Epithelial cell of prostate (primary cell): ENCODE measurements at regions not wholly inside any gene's neighbourhood (a gene's known extent, or its start where the extent isn't known, plus 50 kb on each side); places are given as distances from the start of the nearest gene placed in this dataset.
"Not testable (repeated sequence)": the region's sequence is repeated elsewhere in the genome, so short reads cannot be mapped to it uniquely, and the experiment has no call there.

Source experiments
- DNase-seq: peaks from one replicate; pipeline ENCODE4 v3.0.0-alpha.2; 2011; ENCODE audit warnings: low read depth, low spot score
- H3K27ac ChIP-seq: fragments of 450-650 bp; 2 replicates; pipeline ENCODE4 v1.5.1; 2017; ENCODE audit warnings: mild to moderate bottlenecking

- no peak for DNase-seq
Measured at GRCh38 chr5:53399926-53400697, 80.3 kb upstream of the FST start.

GRCh38 chr5:53403291-53403690 is 77.1 kb upstream of the FST start:
- H3K27ac ChIP-seq: no peak overlapping the region

More at GRCh38 chr5:53399926-53400697, 80.3 kb upstream of the FST start:
- H3K27ac ChIP-seq: no peak overlapping the region

GRCh38 chr5:53403758-53404157 is 76.7 kb upstream of the FST start:
- DNase-seq: no peak
- no peak overlapping the region for H3K27ac ChIP-seq

More at GRCh38 chr5:53403291-53403690, 77.1 kb upstream of the FST start:
- DNase-seq: no peak

- H3K27ac ChIP-seq: no peak overlapping the region
- DNase-seq: no peak
Measured at GRCh38 chr5:53405396-53405795, 75.0 kb upstream of the FST start.

GRCh38 chr5:53406630-53407316 is 73.7 kb upstream of the FST start:
- peak overlapping the region; percentile 82 for H3K27ac ChIP-seq
- DNase-seq: peak; percentile 62

GRCh38 chr5:53407373-53407772 is 73.1 kb upstream of the FST start:
- DNase-seq: no peak
- H3K27ac ChIP-seq: peak overlapping the region; percentile 82

GRCh38 chr5:53411388-53411787 is 69.0 kb upstream of the FST start:
- no peak for DNase-seq
- H3K27ac ChIP-seq: no peak overlapping the region

- H3K27ac ChIP-seq: not testable (repeated sequence)
Measured at GRCh38 chr5:53412499-53412898, 67.9 kb upstream of the FST start.

GRCh38 chr5:53416144-53416738 is 64.2 kb upstream of the FST start:
- H3K27ac ChIP-seq: peak overlapping the region; percentile 99
- DNase-seq: no peak

More at GRCh38 chr5:53412499-53412898, 67.9 kb upstream of the FST start:
- not testable (repeated sequence) for DNase-seq

GRCh38 chr5:53418409-53418808 is 62.0 kb upstream of the FST start:
- DNase-seq: no peak
- peak overlapping the region; percentile 99 for H3K27ac ChIP-seq

- DNase-seq: peak; percentile 95
- peak overlapping the region; percentile 99 for H3K27ac ChIP-seq
Measured at GRCh38 chr5:53418826-53419658, 61.4 kb upstream of the FST start.

- peak overlapping the region; percentile 99 for H3K27ac ChIP-seq
- DNase-seq: peak; percentile 49
Measured at GRCh38 chr5:53422539-53422938, 57.9 kb upstream of the FST start.

GRCh38 chr5:53423724-53424123 is 56.7 kb upstream of the FST start:
- H3K27ac ChIP-seq: peak overlapping the region; percentile 99

GRCh38 chr5:53424686-53425615 is 55.5 kb upstream of the FST start:
- peak overlapping the region; percentile 99 for H3K27ac ChIP-seq
- no peak for DNase-seq

More at GRCh38 chr5:53423724-53424123, 56.7 kb upstream of the FST start:
- no peak for DNase-seq

GRCh38 chr5:53425687-53426511 is 54.5 kb upstream of the FST start:
- no peak for DNase-seq
- H3K27ac ChIP-seq: peak overlapping the region; percentile 99

- H3K27ac ChIP-seq: peak overlapping the region; percentile 99
- DNase-seq: no peak
Measured at GRCh38 chr5:53426512-53426830, 54.0 kb upstream of the FST start.

- H3K27ac ChIP-seq: peak overlapping the region; percentile 99
- no peak for DNase-seq
Measured at GRCh38 chr5:53426878-53427277, 53.6 kb upstream of the FST start.

GRCh38 chr5:53427965-53428364 is 52.5 kb upstream of the FST start:
- peak overlapping the region; percentile 99 for H3K27ac ChIP-seq
- DNase-seq: no peak
